NOMO-1 treated with DMSO at 0.1 percent for 48 hours (cell line): ENCODE measurements at regions not wholly inside any gene's neighbourhood (a gene's known extent, or its start where the extent isn't known, plus 50 kb on each side); places are given as distances from the start of the nearest gene placed in this dataset.
"Not testable (repeated sequence)": the region's sequence is repeated elsewhere in the genome, so short reads cannot be mapped to it uniquely, and the experiment has no call there.

Experiments
- DNase-seq: peaks from one replicate; lab custom pipeline; 2025; ENCODE audit not compliant: unreplicated experiment; lab: John Stamatoyannopoulos, UW

- no peak for DNase-seq
Measured at GRCh38 chr5:173434270-173434669, 106.1 kb upstream of the STC2 start.

GRCh38 chr5:173430394-173430793 is 102.2 kb upstream of the STC2 start:
- no peak for DNase-seq

- no peak for DNase-seq
Measured at GRCh38 chr5:173429489-173430150, 101.4 kb upstream of the STC2 start.

- no peak for DNase-seq
Measured at GRCh38 chr5:173423452-173424117, 95.4 kb upstream of the STC2 start.

- no peak for DNase-seq
Measured at GRCh38 chr5:173420108-173420507, 91.9 kb upstream of the STC2 start.

- DNase-seq: no peak
Measured at GRCh38 chr5:173413471-173413982, 85.3 kb upstream of the STC2 start.

- no peak for DNase-seq
Measured at GRCh38 chr5:173412566-173412965, 84.4 kb upstream of the STC2 start.

GRCh38 chr5:173411791-173412555 is 83.8 kb upstream of the STC2 start:
- no peak for DNase-seq

GRCh38 chr5:173410459-173411233 is 82.4 kb upstream of the STC2 start:
- DNase-seq: no peak

GRCh38 chr5:173408946-173409345 is 80.7 kb upstream of the STC2 start:
- no peak for DNase-seq

- DNase-seq: no peak
Measured at GRCh38 chr5:173399851-173400250, 71.6 kb upstream of the STC2 start.

GRCh38 chr5:173397516-173397915 is 69.3 kb upstream of the STC2 start:
- DNase-seq: peak; percentile 73

- DNase-seq: no peak
Measured at GRCh38 chr5:173396311-173396993, 68.2 kb upstream of the STC2 start.

GRCh38 chr5:173395933-173396308 is 67.7 kb upstream of the STC2 start:
- DNase-seq: no peak

- no peak for DNase-seq
Measured at GRCh38 chr5:173395257-173395932, 67.2 kb upstream of the STC2 start.

GRCh38 chr5:173394701-173395100 is 66.5 kb upstream of the STC2 start:
- no peak for DNase-seq

GRCh38 chr5:173392172-173392571 is 64.0 kb upstream of the STC2 start:
- DNase-seq: no peak

- DNase-seq: no peak
Measured at GRCh38 chr5:173391031-173391430, 62.8 kb upstream of the STC2 start.

GRCh38 chr5:173387293-173387692 is 59.1 kb upstream of the STC2 start:
- DNase-seq: not testable (repeated sequence)

GRCh38 chr5:173385832-173386360 is 57.7 kb upstream of the STC2 start:
- DNase-seq: no peak
